Panc1 (cell line): ENCODE measurements at regions not wholly inside any gene's neighbourhood (a gene's known extent, or its start where the extent isn't known, plus 50 kb on each side); places are given as distances from the start of the nearest gene placed in this dataset.

Experiments used
- CTCF ChIP-seq: fragments of 450-650 bp; IDR thresholded peaks from 2 replicates; pipeline ENCODE4 v1.5.1; 2017; ENCODE audit warnings: mild to moderate bottlenecking
- POLR2AphosphoS5 ChIP-seq: IDR thresholded peaks from 2 replicates; pipeline ENCODE4 v1.6.1; 2012; ENCODE audit warnings: mild to moderate bottlenecking, low read depth, low read length, moderate library complexity
- REST ChIP-seq, 2 experiments: IDR thresholded peaks; 2 replicates each; pipeline ENCODE4 v1.6.1; 2011 to 2012; ENCODE audit warnings: low read depth in 2 of 2, control low read depth in 1 of 2, low read length in 1 of 2, mild to moderate bottlenecking in 1 of 2, moderate library complexity in 1 of 2; ENCODE audit not compliant: insufficient read depth in 1 of 2
- TCF7L2 ChIP-seq: IDR thresholded peaks from 2 replicates; pipeline ENCODE4 v1.6.1; 2011; ENCODE audit warnings: mild to moderate bottlenecking, low read depth, low read length, inconsistent platforms

GRCh38 chr2:122114421-122114820 lies 359.0 kb downstream of the TSN start:
- TF ChIP-seq CTCF (no peak), REST (IDR thresholded peaks at IDR 0.05; ENCODE audit: insufficient read depth in 1 of 2, low read depth in 2 of 2, low read length in 1 of 2) (no peak), TCF7L2 (no peak), POLR2AphosphoS5 (no peak)
